ENCODE measurements at regions not wholly inside any gene's neighbourhood (a gene's known extent, or its start where the extent isn't known, plus 50 kb on each side); places are given as distances from the start of the nearest gene placed in this dataset.

DNA sequence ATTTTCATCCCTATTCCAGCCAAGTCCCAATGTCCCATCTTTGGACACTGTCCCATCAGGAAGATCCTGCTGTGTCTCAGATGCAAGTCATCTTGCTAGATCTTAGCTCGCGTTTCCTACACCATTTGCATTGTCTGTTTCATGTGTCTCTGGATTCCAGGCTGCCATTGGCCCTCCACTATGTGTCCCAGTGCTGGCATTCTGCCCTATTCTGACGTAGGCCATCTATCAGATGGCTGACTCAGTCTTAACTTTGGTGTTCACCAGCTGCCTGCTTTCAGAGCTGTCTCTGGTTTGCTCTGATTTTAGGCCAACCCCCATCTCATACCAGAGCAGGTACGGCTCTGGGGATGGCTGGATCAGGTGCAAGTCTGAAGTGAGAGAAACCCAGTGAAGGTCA, 300.9 kb upstream of the ASIC2 start:
- H2BK120ac ChIP-seq (ENCODE audit: low read depth, low read length), result no peak overlapping the region
- CTCF ChIA-PET, result no interaction called here
- no peak overlapping the region for H3K4me3 ChIP-seq (ENCODE audit: insufficient read depth, low read depth, low read length)
- no peak overlapping the region for H2BK5ac ChIP-seq (ENCODE audit: low read depth, low read length, poor library complexity, severe bottlenecking)
- ATAC-seq (ENCODE audit: low read depth) (no peak), DNase-seq (no peak)
- H2AFZ ChIP-seq (replicated peaks; ENCODE audit: low read length, poor library complexity), result no peak overlapping the region
- dilution Hi-C loops (cut with HindIII; ENCODE audit: low sequenced_read_pairs, unreplicated experiment) (no loop called here), in situ Hi-C loops (cut with MboI; ENCODE audit: low sequenced_read_pairs) (no loop called here), intact Hi-C loops (cut with micrococcal nuclease) (no loop called here)
- H2AK9ac ChIP-seq (replicated peaks; ENCODE audit: low read depth, low read length, poor library complexity), result no peak overlapping the region
- no peak overlapping the region for H3K27ac ChIP-seq (ENCODE audit: insufficient read depth, low read length)
- H4K8ac ChIP-seq (ENCODE audit: low read depth in 2 of 2, low read length in 2 of 2), result no peak overlapping the region
- H3K9ac ChIP-seq (ENCODE audit: low read depth, low read length), result no peak overlapping the region
- H2BK20ac ChIP-seq (ENCODE audit: low read depth, low read length), result no peak overlapping the region
- H4K91ac ChIP-seq (ENCODE audit: insufficient read depth, low read depth, low read length), result no peak overlapping the region
- no peak overlapping the region for H2AK5ac ChIP-seq (ENCODE audit: low read depth, low read length)
- H3K23ac ChIP-seq (ENCODE audit: low read depth, low read length), result no peak overlapping the region
- no peak overlapping the region for H3K14ac ChIP-seq (replicated peaks; ENCODE audit: low read depth, low read length)
- H3K9me3 ChIP-seq (ENCODE audit: control insufficient read depth, insufficient read depth, low read length), result peaks cover 5% of the 10 kb centered on the region
- POLR2A ChIA-PET (ENCODE audit: unreplicated experiment), result no interaction called here
- TF ChIP-seq MAFK (IDR thresholded peaks at IDR 0.05; ENCODE audit: low read depth, low read length) (no peak), FOS (IDR thresholded peaks at IDR 0.05; ENCODE audit: low read depth, low read length) (no peak), CHD1 (IDR thresholded peaks at IDR 0.05; ENCODE audit: low read depth, low read length) (no peak), MAZ (IDR thresholded peaks at IDR 0.05; ENCODE audit: borderline replicate concordance, low read depth, low read length) (no peak), SMC3 (IDR thresholded peaks at IDR 0.05; ENCODE audit: low read depth, low read length) (no peak), BHLHE40 (IDR thresholded peaks at IDR 0.05; ENCODE audit: low read depth, low read length) (no peak)
- TF ChIP-seq, protein P1, sequence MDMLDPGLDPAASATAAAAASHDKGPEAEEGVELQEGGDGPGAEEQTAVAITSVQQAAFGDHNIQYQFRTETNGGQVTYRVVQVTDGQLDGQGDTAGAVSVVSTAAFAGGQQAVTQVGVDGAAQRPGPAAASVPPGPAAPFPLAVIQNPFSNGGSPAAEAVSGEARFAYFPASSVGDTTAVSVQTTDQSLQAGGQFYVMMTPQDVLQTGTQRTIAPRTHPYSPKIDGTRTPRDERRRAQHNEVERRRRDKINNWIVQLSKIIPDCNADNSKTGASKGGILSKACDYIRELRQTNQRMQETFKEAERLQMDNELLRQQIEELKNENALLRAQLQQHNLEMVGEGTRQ (IDR thresholded peaks at IDR 0.05; ENCODE audit: low read depth, low read length), result no peak
- TF ChIP-seq, protein P2, sequence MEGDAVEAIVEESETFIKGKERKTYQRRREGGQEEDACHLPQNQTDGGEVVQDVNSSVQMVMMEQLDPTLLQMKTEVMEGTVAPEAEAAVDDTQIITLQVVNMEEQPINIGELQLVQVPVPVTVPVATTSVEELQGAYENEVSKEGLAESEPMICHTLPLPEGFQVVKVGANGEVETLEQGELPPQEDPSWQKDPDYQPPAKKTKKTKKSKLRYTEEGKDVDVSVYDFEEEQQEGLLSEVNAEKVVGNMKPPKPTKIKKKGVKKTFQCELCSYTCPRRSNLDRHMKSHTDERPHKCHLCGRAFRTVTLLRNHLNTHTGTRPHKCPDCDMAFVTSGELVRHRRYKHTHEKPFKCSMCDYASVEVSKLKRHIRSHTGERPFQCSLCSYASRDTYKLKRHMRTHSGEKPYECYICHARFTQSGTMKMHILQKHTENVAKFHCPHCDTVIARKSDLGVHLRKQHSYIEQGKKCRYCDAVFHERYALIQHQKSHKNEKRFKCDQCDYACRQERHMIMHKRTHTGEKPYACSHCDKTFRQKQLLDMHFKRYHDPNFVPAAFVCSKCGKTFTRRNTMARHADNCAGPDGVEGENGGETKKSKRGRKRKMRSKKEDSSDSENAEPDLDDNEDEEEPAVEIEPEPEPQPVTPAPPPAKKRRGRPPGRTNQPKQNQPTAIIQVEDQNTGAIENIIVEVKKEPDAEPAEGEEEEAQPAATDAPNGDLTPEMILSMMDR (conservative IDR thresholded peaks at IDR 0.05; ENCODE audit: low read depth, low read length), result no peak
- H3K4me1 ChIP-seq (ENCODE audit: control insufficient read depth, insufficient read depth, low read length), result no peaks in the 10 kb centered on the region
- no peaks in the 10 kb centered on the region for H3K9me1 ChIP-seq (ENCODE audit: insufficient read depth, low read length)
- no TSS peak for BruUV-seq (replicated peaks)
- H3K18ac ChIP-seq (ENCODE audit: low read depth, low read length), result no peak overlapping the region
- 33% methylated on average over 2 of the region's 4 CpGs; no CpG with 5 or more reads in 1 of the 2 experiments for WGBS, 2 experiments (ENCODE audit: extremely low coverage in 2 of 2, insufficient read length in 1 of 2)
- H3K36me3 ChIP-seq (ENCODE audit: control insufficient read depth, insufficient read depth, low read length), result no peaks in the 10 kb centered on the region
- H3K27me3 ChIP-seq (ENCODE audit: control insufficient read depth, insufficient read depth, low read length), result no peaks in the 10 kb centered on the region
- no peaks in the 10 kb centered on the region for H3K79me1 ChIP-seq (ENCODE audit: low read depth in 1 of 2, low read length in 2 of 2)
- no peak overlapping the region for H3K4me2 ChIP-seq (ENCODE audit: low read depth, low read length)
- no peak overlapping the region for H4K5ac ChIP-seq (ENCODE audit: low read depth, low read length)
- H4K20me1 ChIP-seq (ENCODE audit: insufficient read depth, low read length), result no peaks in the 10 kb centered on the region
- no peak overlapping the region for H3K56ac ChIP-seq (ENCODE audit: extremely low read depth, insufficient read depth, low read length)
- no peak overlapping the region for H3K4ac ChIP-seq (ENCODE audit: low read depth, low read length)
- H2BK15ac ChIP-seq (ENCODE audit: low read depth, low read length), result no peak overlapping the region

Data from IMR-90 (cell line).